CD14-positive monocyte (primary cell): ENCODE measurements at regions not wholly inside any gene's neighbourhood (a gene's known extent, or its start where the extent isn't known, plus 50 kb on each side); places are given as distances from the start of the nearest gene placed in this dataset.

Experiments used
- DNase-seq, 3 donors: peaks; one replicate each; pipeline ENCODE4 v3.0.0-alpha.2; 2011 to 2022
- H2AFZ ChIP-seq: 2 replicates; pipeline ENCODE4 v1.6.0; 2012; ENCODE audit warnings: mild to moderate bottlenecking, low read depth, low read length, inconsistent platforms; ENCODE audit not compliant: insufficient read depth, poor library complexity, severe bottlenecking
- H3K27ac ChIP-seq, 2 donors: 1 replicate in 1 of 2; 2 replicates in 1 of 2; pipeline ENCODE4 v1.5.1; 2012 to 2013; ENCODE audit warnings: low read length in 2 of 2, control low read depth in 1 of 2, inconsistent platforms in 1 of 2, low read depth in 1 of 2, mild to moderate bottlenecking in 1 of 2
- H3K27me3 ChIP-seq, 2 donors: one replicate each; pipeline versions ENCODE4 v1.6.0 to v1.6.1; 2011 to 2013; ENCODE audit warnings: low read length in 2 of 2; ENCODE audit not compliant: control insufficient read depth in 2 of 2, insufficient read depth in 2 of 2
- H3K36me3 ChIP-seq, 2 donors: replicated peaks in 1 of 2; 1 replicate in 1 of 2; 2 replicates in 1 of 2; pipeline versions ENCODE4 v1.5.1 to v1.6.1; 2012 to 2013; ENCODE audit warnings: low read length in 2 of 2, control low read depth in 1 of 2, inconsistent platforms in 1 of 2, mild to moderate bottlenecking in 1 of 2; ENCODE audit not compliant: insufficient read depth in 2 of 2, control insufficient read depth in 1 of 2
- H3K4me1 ChIP-seq, 2 donors: 1 replicate in 1 of 2; 2 replicates in 1 of 2; pipeline versions ENCODE4 v1.5.1 to v1.6.1; 2012 to 2013; ENCODE audit warnings: low read length in 2 of 2, control low read depth in 1 of 2, inconsistent platforms in 1 of 2, mild to moderate bottlenecking in 1 of 2, moderate library complexity in 1 of 2; ENCODE audit not compliant: insufficient read depth in 2 of 2, control insufficient read depth in 1 of 2
- H3K4me2 ChIP-seq: replicated peaks from 2 replicates; pipeline ENCODE3; 2012; ENCODE audit warnings: low read length, moderate library complexity, mild to moderate bottlenecking; ENCODE audit not compliant: poor library complexity, severe bottlenecking; ENCODE audit errors: extremely low read depth
- H3K4me3 ChIP-seq, 3 experiments: fragments of 200-600 bp in 1 of 3; sonication (generic) in 1 of 3; replicated peaks in 1 of 3; 1 replicate in 2 of 3; 2 replicates in 1 of 3; pipeline ENCODE4 v1.5.1; 2011 to 2013; ENCODE audit warnings: low read length in 3 of 3, mild to moderate bottlenecking in 3 of 3, control low read depth in 2 of 3, low read depth in 2 of 3, inconsistent platforms in 1 of 3, moderate library complexity in 1 of 3
- H3K79me2 ChIP-seq: 2 replicates; pipeline ENCODE4 v1.6.0; 2012; ENCODE audit warnings: mild to moderate bottlenecking, control low read depth, inconsistent platforms, low read length, moderate library complexity; ENCODE audit not compliant: insufficient read depth
- H3K9ac ChIP-seq: 2 replicates; pipeline ENCODE4 v1.6.0; 2017; ENCODE audit warnings: low read length, mild to moderate bottlenecking; ENCODE audit not compliant: insufficient read depth, poor library complexity, severe bottlenecking
- H3K9me3 ChIP-seq, 2 donors: replicated peaks in 1 of 2; 1 replicate in 1 of 2; 2 replicates in 1 of 2; pipeline versions ENCODE4 v1.5.1 to v1.6.1; 2012 to 2013; ENCODE audit warnings: low read length in 2 of 2, control low read depth in 1 of 2; ENCODE audit not compliant: control insufficient read depth in 1 of 2, insufficient read depth in 1 of 2
- H4K20me1 ChIP-seq: 2 replicates; pipeline ENCODE4 v1.6.0; 2012; ENCODE audit warnings: mild to moderate bottlenecking, low read length, control low read depth, moderate library complexity; ENCODE audit not compliant: insufficient read depth
- H3K27ac Mint-ChIP-seq, 7 donors: one replicate each; pipeline ENCODE4 v1.8.0; 2020; ENCODE audit warnings: mild to moderate bottlenecking in 7 of 7, mixed read lengths in 7 of 7, moderate library complexity in 6 of 7, inconsistent platforms in 2 of 7
- H3K27me3 Mint-ChIP-seq, 3 donors: one replicate each; pipeline ENCODE4 v1.8.0; 2021 to 2022; ENCODE audit warnings: low read depth in 3 of 3, mild to moderate bottlenecking in 3 of 3, mixed read lengths in 3 of 3, moderate library complexity in 3 of 3, inconsistent platforms in 1 of 3
- H3K36me3 Mint-ChIP-seq, 2 donors: one replicate each; pipeline ENCODE4 v1.8.0; 2020; ENCODE audit warnings: mixed read lengths in 2 of 2, inconsistent platforms in 1 of 2, mild to moderate bottlenecking in 1 of 2
- H3K4me1 Mint-ChIP-seq: one replicate; pipeline ENCODE4 v1.8.0; 2020; ENCODE audit warnings: mild to moderate bottlenecking, mixed read lengths
- H3K4me3 Mint-ChIP-seq, 2 donors: one replicate each; pipeline ENCODE4 v1.8.0; 2020; ENCODE audit warnings: mild to moderate bottlenecking in 2 of 2, mixed read lengths in 2 of 2, moderate library complexity in 1 of 2
- H3K9me3 Mint-ChIP-seq, 7 donors: one replicate each; pipeline ENCODE4 v1.8.0; 2020 to 2022; ENCODE audit warnings: mixed read lengths in 7 of 7, mild to moderate bottlenecking in 6 of 7, moderate library complexity in 6 of 7, inconsistent platforms in 2 of 7
- CTCF ChIP-seq: fragments of 200-600 bp; IDR thresholded peaks from one replicate; pipeline ENCODE4 v1.8.0; 2022; ENCODE audit warnings: antibody characterized with exemption, mild to moderate bottlenecking
- WGBS: methylation state at CpG from one replicate; pipeline ENCODE4 v1.1.5; 2013; ENCODE audit warnings: missing lambda C conversion rate; ENCODE audit not compliant: insufficient coverage; 5-methylcytosine and 5-hydroxymethylcytosine counted together
- intact Hi-C, 2 donors: fragments of 100-400 bp; cut with micrococcal nuclease; formaldehyde crosslinking; loops; one replicate each; pipeline versions ENCODE4 v1.15.0 to v1.15.1; 2023

- DNase-seq: no peak
- no peak overlapping the region for H2AFZ ChIP-seq
- Mint-ChIP-seq H3K4me1 (no peaks in the 10 kb centered on the region), H3K9me3 (peaks cover 0 to 3% (median 0%) of the 10 kb centered on the region in 7 donors), H3K27ac (no peak overlapping the region), H3K4me3 (no peak overlapping the region), H3K36me3 (no peaks in the 10 kb centered on the region), H3K27me3 (peaks cover 0 to 4% (median 1%) of the 10 kb centered on the region in 3 donors)
- intact Hi-C loops: no loop called here
- no peak overlapping the region for H3K9ac ChIP-seq
- H3K4me1 ChIP-seq: no peaks in the 10 kb centered on the region
- TF ChIP-seq CTCF: no peak
- H4K20me1 ChIP-seq: no peaks in the 10 kb centered on the region
- H3K27me3 ChIP-seq: no peaks in the 10 kb centered on the region
- H3K36me3 ChIP-seq: no peaks in the 10 kb centered on the region
- H3K79me2 ChIP-seq: no peaks in the 10 kb centered on the region
- H3K4me3 ChIP-seq: no peak overlapping the region
- no peaks in the 10 kb centered on the region for H3K9me3 ChIP-seq
- H3K27ac ChIP-seq: no peak overlapping the region
- H3K4me2 ChIP-seq: no peak overlapping the region
Measured at GRCh38 chr6:51462896-51463295, 624.5 kb downstream of the PKHD1 start.

DNA sequence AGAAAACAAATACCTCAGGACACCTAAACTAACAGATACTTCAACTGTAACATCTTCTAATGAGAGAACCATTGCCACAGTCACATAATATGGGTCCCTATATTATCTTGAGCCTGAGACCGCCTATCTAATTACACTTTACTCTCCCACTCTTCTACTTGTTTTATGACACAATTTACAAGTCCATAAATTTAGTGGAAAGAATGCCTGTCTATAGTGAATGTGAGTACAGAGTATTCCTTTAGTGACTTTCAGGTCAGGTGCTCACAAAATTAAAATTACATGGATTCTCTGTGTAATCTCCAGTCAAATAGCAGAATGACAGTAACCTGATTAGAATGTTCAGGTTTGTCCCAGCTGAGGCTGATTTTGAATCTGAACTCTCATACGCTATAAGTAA lies 624.1 kb downstream of the PKHD1 start:
- no peaks in the 10 kb centered on the region for H3K9me3 ChIP-seq
- H4K20me1 ChIP-seq: no peaks in the 10 kb centered on the region
- TF ChIP-seq CTCF: no peak

More for the DNA sequence above, 624.1 kb downstream of the PKHD1 start:
- H3K27ac ChIP-seq: no peak overlapping the region
- peaks cover 0 to 3% (median 0%) of the 10 kb centered on the region in 7 donors for H3K9me3 Mint-ChIP-seq
- no peaks in the 10 kb centered on the region for H3K36me3 ChIP-seq
- H3K27me3 Mint-ChIP-seq: peaks cover 0 to 4% (median 1%) of the 10 kb centered on the region in 3 donors
- no peak overlapping the region for H3K4me2 ChIP-seq
- intact Hi-C loops: no loop called here
- H2AFZ ChIP-seq: no peak overlapping the region
- no peaks in the 10 kb centered on the region for H3K4me1 ChIP-seq
- no peak overlapping the region for H3K27ac Mint-ChIP-seq
- DNase-seq: no peak
- no peak overlapping the region for H3K4me3 ChIP-seq
- H3K4me1 Mint-ChIP-seq: no peaks in the 10 kb centered on the region
- H3K4me3 Mint-ChIP-seq: no peak overlapping the region
- no peaks in the 10 kb centered on the region for H3K27me3 ChIP-seq
- H3K9ac ChIP-seq: no peak overlapping the region
- no CpG with 5 or more reads among the region's 2 CpGs for WGBS
- H3K36me3 Mint-ChIP-seq: no peaks in the 10 kb centered on the region
- no peaks in the 10 kb centered on the region for H3K79me2 ChIP-seq
